Fibroblast of lung (primary cell): ENCODE measurements at regions not wholly inside any gene's neighbourhood (a gene's known extent, or its start where the extent isn't known, plus 50 kb on each side); places are given as distances from the start of the nearest gene placed in this dataset.

Experiments
- CTCF ChIP-seq, 2 donors: IDR thresholded peaks in 1 of 2; conservative IDR thresholded peaks in 1 of 2; 1 replicate in 1 of 2; 2 replicates in 1 of 2; pipeline ENCODE4 v1.5.1; 2011 to 2012; ENCODE audit warnings: low read length in 2 of 2, control low read depth in 1 of 2, inconsistent platforms in 1 of 2, low read depth in 1 of 2, mild to moderate bottlenecking in 1 of 2
- EZH2 ChIP-seq: IDR thresholded peaks from 2 replicates; pipeline ENCODE4 v1.5.1; 2012; ENCODE audit warnings: low read length, control low read depth, mild to moderate bottlenecking; ENCODE audit errors: missing control alignments

- TF ChIP-seq CTCF (conservative IDR thresholded peaks at IDR 0.05 in 1 of 2, IDR thresholded peaks at IDR 0.05 in 1 of 2; ENCODE audit: low read depth in 1 of 2, low read length in 2 of 2) (no peak), EZH2 (no peak)
These were observed 72.8 kb upstream of the GOLGA8B start for GRCh38 chr15:34656005-34656796.
